IPS DF 6.9 (cell line): ENCODE measurements at regions not wholly inside any gene's neighbourhood (a gene's known extent, or its start where the extent isn't known, plus 50 kb on each side); places are given as distances from the start of the nearest gene placed in this dataset.

Experiments used
- DNase-seq: peaks from one replicate; pipeline ENCODE4 v3.0.0-alpha.2; 2013; ENCODE audit warnings: low read depth, low spot score
- H3K27ac ChIP-seq: one replicate; pipeline ENCODE4 v1.5.1; 2013; ENCODE audit warnings: low read length, control low read depth
- H3K27me3 ChIP-seq: 2 replicates; pipeline ENCODE4 v1.6.1; 2013; ENCODE audit warnings: mild to moderate bottlenecking, low read length; ENCODE audit not compliant: control insufficient read depth, insufficient read depth
- H3K36me3 ChIP-seq: 2 replicates; pipeline ENCODE4 v1.6.1; 2013; ENCODE audit warnings: low read length; ENCODE audit not compliant: control insufficient read depth, insufficient read depth
- H3K4me1 ChIP-seq: 2 replicates; pipeline ENCODE4 v1.6.1; 2013; ENCODE audit warnings: low read length; ENCODE audit not compliant: control insufficient read depth, insufficient read depth
- H3K4me3 ChIP-seq: 2 replicates; pipeline ENCODE4 v1.5.1; 2013; ENCODE audit warnings: mild to moderate bottlenecking, low read length
- H3K9me3 ChIP-seq: 2 replicates; pipeline ENCODE4 v1.6.1; 2013; ENCODE audit warnings: low read length, inconsistent platforms; ENCODE audit not compliant: control insufficient read depth, insufficient read depth
- WGBS: extraction: QIAGEN DNeasy Blood & Tissue Kit; methylation state at CpG from one replicate; pipeline ENCODE4 v1.1.7; 2013; ENCODE audit warnings: mixed read lengths, missing lambda C conversion rate; ENCODE audit not compliant: insufficient read length, insufficient coverage; 5-methylcytosine and 5-hydroxymethylcytosine counted together

DNA sequence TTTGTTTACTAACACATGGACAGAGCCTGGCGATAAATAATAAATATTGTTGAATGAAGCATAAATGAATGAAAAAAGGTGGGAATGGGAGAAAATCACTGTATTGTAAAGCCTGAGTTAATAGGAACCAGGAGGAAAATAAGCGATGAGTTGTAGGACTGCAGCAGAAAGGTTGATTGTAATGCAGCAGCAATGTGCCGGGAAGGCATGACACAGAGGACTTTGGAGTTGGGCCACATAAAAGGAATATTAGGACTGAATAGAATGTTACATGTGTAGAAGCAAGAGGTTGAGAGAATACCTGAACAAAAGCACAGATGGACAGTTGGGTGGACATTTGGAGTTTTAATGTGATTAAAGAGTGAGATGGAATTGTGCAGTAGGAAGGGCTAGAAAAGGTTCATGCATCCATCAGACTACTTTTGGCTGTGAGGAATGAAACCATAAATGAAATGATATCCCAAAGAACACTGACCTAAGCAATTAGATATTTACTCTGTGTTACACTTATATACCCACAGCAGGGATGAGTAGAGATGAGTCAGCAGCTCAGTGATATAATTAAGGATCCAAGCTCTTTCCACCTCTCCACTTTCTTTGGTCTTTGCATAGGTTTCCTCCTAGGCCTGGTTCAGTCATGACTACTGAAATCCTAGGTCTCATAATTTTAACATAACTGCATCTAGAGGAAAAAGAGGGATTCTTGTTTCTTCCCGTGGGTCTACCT lies 55.4 kb downstream of the CCER1 start:
- Histone ChIP-seq H3K36me3 (no peaks in the 10 kb centered on the region), H3K27me3 (no peaks in the 10 kb centered on the region), H3K9me3 (no peaks in the 10 kb centered on the region), H3K4me1 (no peaks in the 10 kb centered on the region), H3K27ac (no peak overlapping the region), H3K4me3 (no peak overlapping the region)
- no CpG with 5 or more reads among the region's 4 CpGs for WGBS
- DNase-seq = no peak

DNA sequence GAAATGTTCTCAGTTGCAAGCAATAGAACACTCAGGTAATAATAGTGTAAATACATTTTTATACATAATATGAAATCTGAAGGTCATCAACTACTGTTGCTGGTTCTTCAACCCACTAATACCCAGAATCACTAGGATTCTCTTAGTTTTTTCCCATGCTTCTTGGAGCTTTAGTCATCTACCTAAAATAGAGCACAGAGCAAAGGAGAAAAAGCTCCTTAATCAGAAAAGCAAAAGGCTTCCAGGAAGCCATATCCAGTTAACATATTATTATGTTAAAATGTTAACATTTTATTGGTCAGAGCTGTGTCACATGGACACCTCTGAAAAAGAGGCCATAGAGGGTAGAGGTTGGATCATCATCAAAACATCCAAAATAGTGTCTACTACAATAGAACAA lies 57.0 kb downstream of the CCER1 start:
- no peak for DNase-seq
- Histone ChIP-seq H3K27me3 (no peaks in the 10 kb centered on the region), H3K36me3 (no peaks in the 10 kb centered on the region), H3K27ac (no peak overlapping the region), H3K9me3 (no peaks in the 10 kb centered on the region), H3K4me3 (no peak overlapping the region), H3K4me1 (no peaks in the 10 kb centered on the region)

DNA sequence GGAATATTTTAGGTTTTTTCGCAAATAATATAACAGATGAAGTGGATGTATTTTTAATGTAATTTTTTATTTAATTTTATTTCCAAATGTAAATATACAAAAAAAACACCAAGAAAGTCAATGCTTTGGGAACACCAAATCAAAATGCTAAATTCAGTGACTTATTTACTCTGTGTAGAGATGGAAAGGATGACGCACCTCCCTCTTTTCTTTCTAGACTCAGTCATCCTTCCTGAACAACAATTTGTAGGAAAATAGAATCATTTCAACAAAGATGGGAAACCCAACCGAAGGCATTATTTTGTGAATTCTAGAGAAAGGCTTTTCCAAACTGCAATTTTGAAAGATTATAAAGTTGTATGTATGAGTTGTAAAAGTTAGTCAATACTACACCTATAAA lies 57.7 kb downstream of the CCER1 start:
- no peak for DNase-seq
- Histone ChIP-seq H3K9me3 (no peaks in the 10 kb centered on the region), H3K27ac (no peak overlapping the region), H3K27me3 (no peaks in the 10 kb centered on the region), H3K4me1 (no peaks in the 10 kb centered on the region), H3K36me3 (no peaks in the 10 kb centered on the region), H3K4me3 (no peak overlapping the region)
- WGBS = no CpG with 5 or more reads among the region's 3 CpGs

GRCh38 chr12:90896821-90897220 lies 58.2 kb downstream of the CCER1 start:
- no peaks in the 10 kb centered on the region for H3K36me3 ChIP-seq
- no peak overlapping the region for H3K27ac ChIP-seq
- no peaks in the 10 kb centered on the region for H3K27me3 ChIP-seq
- H3K4me1 ChIP-seq = no peaks in the 10 kb centered on the region
- H3K4me3 ChIP-seq = no peak overlapping the region
- no CpG with 5 or more reads among the region's 1 CpG for WGBS
- no peak for DNase-seq
- H3K9me3 ChIP-seq = no peaks in the 10 kb centered on the region

GRCh38 chr12:90896164-90896563 lies 58.8 kb downstream of the CCER1 start:
- Histone ChIP-seq H3K27ac (no peak overlapping the region), H3K27me3 (no peaks in the 10 kb centered on the region), H3K4me3 (no peak overlapping the region), H3K36me3 (no peaks in the 10 kb centered on the region), H3K9me3 (no peaks in the 10 kb centered on the region), H3K4me1 (no peaks in the 10 kb centered on the region)
- DNase-seq = no peak

DNA sequence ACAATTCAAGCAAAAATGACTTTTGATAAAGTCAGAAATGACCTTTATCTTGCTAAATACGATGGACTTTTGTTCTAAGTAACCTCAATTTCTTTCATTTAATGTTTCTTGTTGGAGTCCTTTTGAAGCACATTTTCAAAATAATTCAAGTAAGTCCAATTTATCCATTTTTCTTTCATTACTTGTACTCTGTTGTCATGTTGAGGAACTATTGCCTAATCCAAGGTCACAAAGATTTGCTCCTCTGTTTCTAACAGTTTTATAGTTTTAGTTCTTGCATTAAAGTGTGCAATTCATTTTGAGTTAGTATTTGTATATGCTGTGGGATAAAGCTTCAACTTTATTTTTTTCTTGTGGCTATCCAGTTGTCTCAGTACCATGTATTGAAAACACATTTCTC lies 66.7 kb downstream of the CCER1 start:
- Histone ChIP-seq H3K27me3 (no peaks in the 10 kb centered on the region), H3K4me1 (no peaks in the 10 kb centered on the region), H3K27ac (no peak overlapping the region), H3K4me3 (no peak overlapping the region), H3K36me3 (no peaks in the 10 kb centered on the region), H3K9me3 (no peaks in the 10 kb centered on the region)
- no CpG with 5 or more reads among the region's 1 CpG for WGBS
- DNase-seq = no peak

- H3K27ac ChIP-seq = no peak overlapping the region
- no peaks in the 10 kb centered on the region for H3K9me3 ChIP-seq
- no peaks in the 10 kb centered on the region for H3K4me1 ChIP-seq
- no peaks in the 10 kb centered on the region for H3K36me3 ChIP-seq
- no peak overlapping the region for H3K4me3 ChIP-seq
- WGBS = no CpG with 5 or more reads among the region's 4 CpGs
- DNase-seq = no peak
- no peaks in the 10 kb centered on the region for H3K27me3 ChIP-seq
These were observed 71.5 kb downstream of the CCER1 start for GRCh38 chr12:90883456-90883855.

DNA sequence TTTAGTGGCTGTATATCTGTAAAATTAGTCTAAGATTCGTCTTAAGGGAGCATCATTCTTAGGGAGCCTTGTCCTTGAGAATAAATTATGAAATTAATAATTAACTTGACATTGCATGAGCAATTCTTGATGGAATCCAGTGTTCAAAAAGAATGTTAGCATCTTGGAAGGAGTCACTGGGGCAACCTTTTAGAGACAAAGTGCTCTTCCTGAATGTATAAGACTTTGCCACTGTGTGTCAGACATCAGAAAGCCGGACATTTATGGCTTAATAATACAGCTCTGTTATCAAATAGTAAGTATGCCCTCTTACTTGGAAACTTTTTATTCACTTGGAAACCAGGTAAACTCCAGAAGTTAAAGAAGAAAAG lies 83.3 kb downstream of the CCER1 start:
- H3K4me1 ChIP-seq = no peaks in the 10 kb centered on the region
- H3K9me3 ChIP-seq = no peaks in the 10 kb centered on the region
- H3K36me3 ChIP-seq = no peaks in the 10 kb centered on the region
- H3K4me3 ChIP-seq = no peak overlapping the region
- no CpG with 5 or more reads among the region's 2 CpGs for WGBS
- no peak for DNase-seq
- no peaks in the 10 kb centered on the region for H3K27me3 ChIP-seq
- H3K27ac ChIP-seq = no peak overlapping the region

GRCh38 chr12:90870971-90871725 lies 83.8 kb downstream of the CCER1 start:
- DNase-seq = no peak
- no CpG with 5 or more reads among the region's 1 CpG for WGBS
- H3K27me3 ChIP-seq = no peaks in the 10 kb centered on the region
- no peaks in the 10 kb centered on the region for H3K9me3 ChIP-seq
- H3K4me1 ChIP-seq = no peaks in the 10 kb centered on the region
- H3K4me3 ChIP-seq = no peak overlapping the region
- no peak overlapping the region for H3K27ac ChIP-seq
- no peaks in the 10 kb centered on the region for H3K36me3 ChIP-seq

DNA sequence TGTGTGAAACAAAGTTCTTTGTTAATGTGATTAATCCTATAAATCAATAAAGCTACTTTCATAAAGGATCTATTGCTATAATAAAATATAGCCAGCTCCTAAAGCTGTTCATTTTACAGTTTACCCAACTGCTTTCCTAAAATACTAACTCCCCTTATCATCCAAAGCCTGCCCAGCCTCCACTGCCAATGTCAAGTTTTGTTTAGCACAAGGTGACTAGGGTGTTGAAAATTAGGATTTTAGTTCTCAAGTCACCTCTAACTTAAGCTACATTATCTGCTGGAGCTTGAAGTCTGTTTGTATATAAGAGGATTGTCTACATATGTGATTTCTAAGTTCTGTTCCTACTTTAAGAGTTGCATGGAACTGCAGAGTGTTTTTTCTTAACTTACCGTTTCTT lies 86.3 kb downstream of the CCER1 start:
- Histone ChIP-seq H3K27me3 (no peaks in the 10 kb centered on the region), H3K4me1 (no peaks in the 10 kb centered on the region), H3K9me3 (no peaks in the 10 kb centered on the region), H3K27ac (no peak overlapping the region), H3K4me3 (no peak overlapping the region), H3K36me3 (no peaks in the 10 kb centered on the region)
- no peak for DNase-seq
- no CpG with 5 or more reads among the region's 1 CpG for WGBS

GRCh38 chr12:90859591-90859990 lies 95.4 kb downstream of the CCER1 start:
- Histone ChIP-seq H3K27ac (no peak overlapping the region), H3K27me3 (no peaks in the 10 kb centered on the region), H3K36me3 (no peaks in the 10 kb centered on the region), H3K4me3 (no peak overlapping the region), H3K4me1 (no peaks in the 10 kb centered on the region), H3K9me3 (no peaks in the 10 kb centered on the region)
- no peak for DNase-seq
